GM12865 (cell line): ENCODE measurements at regions not wholly inside any gene's neighbourhood (a gene's known extent, or its start where the extent isn't known, plus 50 kb on each side); places are given as distances from the start of the nearest gene placed in this dataset.
"Not testable (repeated sequence)": the region's sequence is repeated elsewhere in the genome, so short reads cannot be mapped to it uniquely, and the experiment has no call there.

ENCODE experiments used
- DNase-seq: peaks from one replicate; pipeline ENCODE4 v3.0.0; 2010; ENCODE audit warnings: low read depth
- H3K4me3 ChIP-seq: 2 replicates; pipeline ENCODE4 v1.5.1; 2011; ENCODE audit warnings: mild to moderate bottlenecking, low read depth, low read length, control low read depth
- CTCF ChIP-seq: IDR thresholded peaks from 2 replicates; pipeline ENCODE4 v1.5.1; 2011; ENCODE audit warnings: low read length, control low read depth, low read depth, inconsistent platforms; ENCODE audit not compliant: insufficient read depth; ENCODE audit errors: missing control alignments

GRCh38 chr10:63058236-63058635 is 74.9 kb upstream of the NRBF2 start:
- TF ChIP-seq CTCF, result no peak
- no peak overlapping the region for H3K4me3 ChIP-seq
- DNase-seq, result no peak

GRCh38 chr10:63057509-63057908 is 75.6 kb upstream of the NRBF2 start:
- H3K4me3 ChIP-seq, result no peak overlapping the region
- no peak for DNase-seq
- TF ChIP-seq CTCF, result no peak

- no peak for DNase-seq
- no peak overlapping the region for H3K4me3 ChIP-seq
- no peak for TF ChIP-seq CTCF
Observed at GRCh38 chr10:63055705-63056104, 77.4 kb upstream of the NRBF2 start.

GRCh38 chr10:63054889-63055611 is 78.1 kb upstream of the NRBF2 start:
- no peak overlapping the region for H3K4me3 ChIP-seq
- DNase-seq, result no peak
- no peak for TF ChIP-seq CTCF

GRCh38 chr10:63052083-63052482 is 81.0 kb upstream of the NRBF2 start:
- no peak for TF ChIP-seq CTCF
- H3K4me3 ChIP-seq, result no peak overlapping the region
- DNase-seq, result no peak

GRCh38 chr10:63042256-63042655 is 90.9 kb upstream of the NRBF2 start:
- no peak overlapping the region for H3K4me3 ChIP-seq
- DNase-seq, result no peak
- no peak for TF ChIP-seq CTCF

GRCh38 chr10:63033616-63034185 is 99.4 kb upstream of the NRBF2 start:
- not testable (repeated sequence) for H3K4me3 ChIP-seq, DNase-seq
